AG10803 (cell line): ENCODE measurements at regions not wholly inside any gene's neighbourhood (a gene's known extent, or its start where the extent isn't known, plus 50 kb on each side); places are given as distances from the start of the nearest gene placed in this dataset.

Experiments used
- DNase-seq: peaks from one replicate; pipeline ENCODE4 v3.0.0; 2010; ENCODE audit warnings: low read depth
- H3K4me3 ChIP-seq: 2 replicates; pipeline ENCODE4 v1.5.1; 2011; ENCODE audit warnings: mild to moderate bottlenecking, low read length, control low read depth
- CTCF ChIP-seq: conservative IDR thresholded peaks from 2 replicates; pipeline ENCODE4 v1.5.1; 2011; ENCODE audit warnings: mild to moderate bottlenecking, low read length, control low read depth, inconsistent platforms

DNA sequence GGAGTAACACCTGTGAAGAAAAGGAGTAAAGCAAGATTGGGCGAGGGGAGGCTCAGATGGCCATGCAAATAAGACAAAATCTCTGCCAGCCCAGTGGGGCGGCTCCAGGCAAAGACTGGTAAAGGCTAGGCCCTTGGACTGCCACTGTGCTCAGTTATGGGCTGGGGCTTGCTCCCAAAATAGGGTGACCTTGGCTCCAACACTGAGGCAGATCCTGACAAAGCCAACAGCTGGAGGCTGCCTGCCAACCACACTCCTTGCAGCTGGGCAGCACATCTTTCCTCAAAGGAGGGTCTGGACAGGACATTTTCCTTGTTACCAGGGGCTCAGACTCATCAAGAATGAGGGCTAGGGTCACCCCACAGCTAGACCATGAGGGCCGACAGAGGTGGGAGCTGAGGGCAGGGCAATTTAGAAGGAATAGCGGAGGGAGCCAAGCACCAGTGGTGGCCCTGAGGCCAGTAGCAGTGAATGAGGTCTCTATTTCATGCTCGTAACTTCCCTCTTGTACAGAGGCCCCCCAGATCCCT is 86.1 kb downstream of the CHRD start:
- no peak for DNase-seq
- TF ChIP-seq CTCF = no peak
- H3K4me3 ChIP-seq = no peak overlapping the region

- DNase-seq = peak; percentile 66
- no peak overlapping the region for H3K4me3 ChIP-seq
- TF ChIP-seq CTCF = no peak
Measured at GRCh38 chr3:184466413-184466960, 86.6 kb downstream of the CHRD start.

DNA sequence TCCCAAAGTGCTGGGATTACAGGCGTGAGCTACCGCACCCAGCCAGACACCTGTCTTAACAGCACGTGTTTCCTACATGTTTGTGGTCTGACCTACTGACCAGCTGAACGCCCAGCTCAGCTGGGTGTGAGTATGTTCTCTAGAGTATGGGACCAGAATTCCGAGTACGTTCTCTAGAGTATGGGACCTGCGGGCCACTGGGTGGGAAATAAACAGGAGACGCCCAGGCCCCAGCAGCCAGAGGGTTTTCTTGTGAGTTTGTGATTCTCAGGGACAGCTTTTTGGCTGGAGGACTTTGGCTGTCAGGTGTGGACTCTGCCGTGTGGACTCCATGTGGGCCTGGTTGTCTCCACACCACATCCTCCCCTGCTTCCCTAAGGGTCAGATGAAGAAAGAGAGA is 87.3 kb downstream of the CHRD start:
- DNase-seq = no peak
- no peak for TF ChIP-seq CTCF
- no peak overlapping the region for H3K4me3 ChIP-seq

- no peak for TF ChIP-seq CTCF
- H3K4me3 ChIP-seq = no peak overlapping the region
- no peak for DNase-seq
Measured at GRCh38 chr3:184470551-184470950, 90.7 kb downstream of the CHRD start.

- DNase-seq = no peak
- no peak for TF ChIP-seq CTCF
- H3K4me3 ChIP-seq = no peak overlapping the region
Measured at GRCh38 chr3:184471439-184471838, 90.1 kb upstream of the EPHB3 start.

GRCh38 chr3:184472723-184473428 is 88.7 kb upstream of the EPHB3 start:
- H3K4me3 ChIP-seq = no peak overlapping the region
- no peak for DNase-seq
- no peak for TF ChIP-seq CTCF

- no peak for TF ChIP-seq CTCF
- no peak for DNase-seq
- no peak overlapping the region for H3K4me3 ChIP-seq
Measured at GRCh38 chr3:184474897-184475296, 86.7 kb upstream of the EPHB3 start.
